HCT116 (cell line): ENCODE measurements at regions not wholly inside any gene's neighbourhood (a gene's known extent, or its start where the extent isn't known, plus 50 kb on each side); places are given as distances from the start of the nearest gene placed in this dataset.

ENCODE experiments used
- CEBPB ChIP-seq: IDR thresholded peaks from 2 replicates; pipeline ENCODE4 v1.6.1; 2012; ENCODE audit warnings: low read depth
- CTCF ChIP-seq, 3 experiments: fragments of 200-600 bp in 1 of 3; sonication (generic) in 1 of 3; IDR thresholded peaks in 2 of 3; conservative IDR thresholded peaks in 1 of 3; 2 replicates each; pipeline ENCODE4 v1.5.1; 2012 to 2017; ENCODE audit warnings: low read depth in 2 of 3, low read length in 2 of 3, antibody characterized with exemption in 1 of 3, borderline replicate concordance in 1 of 3, control low read depth in 1 of 3, mild to moderate bottlenecking in 1 of 3, mixed read lengths in 1 of 3, mixed run types in 1 of 3, moderate library complexity in 1 of 3; ENCODE audit not compliant: insufficient read depth in 1 of 3
- EZH2 ChIP-seq: fragments of 200-600 bp; sonication (generic); IDR thresholded peaks from 2 replicates; pipeline ENCODE4 v1.6.1; 2017; ENCODE audit warnings: antibody characterized with exemption, mixed run types
- POLR2A ChIP-seq: IDR thresholded peaks from 2 replicates; pipeline ENCODE4 v1.7.0; 2011; ENCODE audit warnings: borderline replicate concordance; ENCODE audit not compliant: insufficient read depth, insufficient read length; ENCODE audit errors: extremely low read depth
- SP1 ChIP-seq: IDR thresholded peaks from 2 replicates; pipeline ENCODE4 v1.6.1; 2012; ENCODE audit warnings: low read depth

GRCh38 chr13:77994166-77994565 lies 75.5 kb upstream of the EDNRB start:
- TF ChIP-seq SP1 (no peak), CTCF (IDR thresholded peaks at IDR 0.05 in 2 of 3, conservative IDR thresholded peaks at IDR 0.05 in 1 of 3; ENCODE audit: borderline replicate concordance in 1 of 3, insufficient read depth in 1 of 3, low read depth in 2 of 3, low read length in 2 of 3) (no peak), POLR2A (no peak), CEBPB (no peak), EZH2 (no peak)
